Calu3 (cell line): ENCODE measurements at regions not wholly inside any gene's neighbourhood (a gene's known extent, or its start where the extent isn't known, plus 50 kb on each side); places are given as distances from the start of the nearest gene placed in this dataset.

Experiments used
- BruUV-seq: library from RNA; stranded (reverse); fragments of 400-500 nt; replicated peaks from 2 replicates; lab custom pipeline; 2021; lab: Mats Ljungman, UMichigan
- CTCF ChIA-PET: fragments of 300-600 bp; sonication (Branson Sonifier 250); formaldehyde crosslinking; loops from one replicate; lab custom pipeline; 2022; ENCODE audit warnings: antibody characterized with exemption; lab: Charles Lee
- DNase-seq: peaks from one replicate; pipeline ENCODE4 v3.0.0; 2022
- H3K27ac Mint-ChIP-seq: one replicate; pipeline ENCODE4 v1.8.0; 2022; ENCODE audit warnings: mixed read lengths; ENCODE audit not compliant: unreplicated experiment
- H3K27me3 Mint-ChIP-seq: one replicate; pipeline ENCODE4 v1.8.0; 2022; ENCODE audit warnings: mixed read lengths; ENCODE audit not compliant: unreplicated experiment
- H3K36me3 Mint-ChIP-seq: one replicate; pipeline ENCODE4 v1.8.0; 2022; ENCODE audit warnings: mild to moderate bottlenecking, moderate library complexity, mixed read lengths; ENCODE audit not compliant: insufficient read depth, unreplicated experiment
- H3K4me1 Mint-ChIP-seq: one replicate; pipeline ENCODE4 v1.8.0; 2022; ENCODE audit warnings: mild to moderate bottlenecking, low read depth, mixed read lengths; ENCODE audit not compliant: unreplicated experiment
- H3K4me3 Mint-ChIP-seq: one replicate; pipeline ENCODE4 v1.8.0; 2022; ENCODE audit warnings: mild to moderate bottlenecking, low read depth, moderate library complexity, mixed read lengths; ENCODE audit not compliant: unreplicated experiment
- H3K9me3 Mint-ChIP-seq: one replicate; pipeline ENCODE4 v1.8.0; 2022; ENCODE audit warnings: low read depth, mixed read lengths; ENCODE audit not compliant: unreplicated experiment
- CTCF ChIP-seq: fragments of 200-600 bp; IDR thresholded peaks from one replicate; pipeline ENCODE4 v1.8.0; 2022; ENCODE audit warnings: antibody characterized with exemption; ENCODE audit not compliant: unreplicated experiment
- intact Hi-C: fragments of 100-400 bp; cut with micrococcal nuclease; formaldehyde crosslinking; loops from one replicate; pipeline ENCODE4 v1.10.0; 2022; ENCODE audit not compliant: unreplicated experiment

- Mint-ChIP-seq H3K4me1 (no peaks in the 10 kb centered on the region), H3K27ac (no peak overlapping the region), H3K4me3 (no peak overlapping the region), H3K9me3 (no peaks in the 10 kb centered on the region), H3K27me3 (no peaks in the 10 kb centered on the region), H3K36me3 (no peaks in the 10 kb centered on the region)
- DNase-seq: no peak
- no TSS peak for BruUV-seq
- CTCF ChIA-PET: no interaction called here
- intact Hi-C loops: no loop called here
- no peak for TF ChIP-seq CTCF
Measured at GRCh38 chr6:74863968-74864367, 341.9 kb downstream of the COL12A1 start.

GRCh38 chr6:74860456-74860855 is 345.4 kb downstream of the COL12A1 start:
- H3K4me1 Mint-ChIP-seq: no peaks in the 10 kb centered on the region
- BruUV-seq: no TSS peak
- CTCF ChIA-PET: no interaction called here
- H3K36me3 Mint-ChIP-seq: no peaks in the 10 kb centered on the region
- TF ChIP-seq CTCF: no peak
- no peaks in the 10 kb centered on the region for H3K9me3 Mint-ChIP-seq
- no peaks in the 10 kb centered on the region for H3K27me3 Mint-ChIP-seq
- no peak for DNase-seq
- no peak overlapping the region for H3K27ac Mint-ChIP-seq
- intact Hi-C loops: no loop called here
- no peak overlapping the region for H3K4me3 Mint-ChIP-seq

- TF ChIP-seq CTCF: no peak
- BruUV-seq: no TSS peak
- Mint-ChIP-seq H3K9me3 (no peaks in the 10 kb centered on the region), H3K4me1 (no peaks in the 10 kb centered on the region), H3K36me3 (no peaks in the 10 kb centered on the region), H3K27me3 (no peaks in the 10 kb centered on the region), H3K27ac (no peak overlapping the region), H3K4me3 (no peak overlapping the region)
- CTCF ChIA-PET: no interaction called here
- intact Hi-C loops: no loop called here
- peak; percentile 9 for DNase-seq
Measured at GRCh38 chr6:74857157-74857556, 348.7 kb downstream of the COL12A1 start.

- intact Hi-C loops: no loop called here
- Mint-ChIP-seq H3K9me3 (peaks cover 3% of the 10 kb centered on the region), H3K4me3 (no peak overlapping the region), H3K27me3 (no peaks in the 10 kb centered on the region), H3K36me3 (no peaks in the 10 kb centered on the region), H3K4me1 (no peaks in the 10 kb centered on the region), H3K27ac (no peak overlapping the region)
- DNase-seq: no peak
- TF ChIP-seq CTCF: no peak
- CTCF ChIA-PET: no interaction called here
- no TSS peak for BruUV-seq
Measured at GRCh38 chr6:74853991-74854390, 351.9 kb downstream of the COL12A1 start.

GRCh38 chr6:74851596-74851995 is 354.3 kb downstream of the COL12A1 start:
- CTCF ChIA-PET: no interaction called here
- H3K27me3 Mint-ChIP-seq: no peaks in the 10 kb centered on the region
- BruUV-seq: no TSS peak
- peaks cover 3% of the 10 kb centered on the region for H3K9me3 Mint-ChIP-seq
- H3K36me3 Mint-ChIP-seq: no peaks in the 10 kb centered on the region
- no peak for DNase-seq
- no peak for TF ChIP-seq CTCF
- H3K4me1 Mint-ChIP-seq: no peaks in the 10 kb centered on the region
- no peak overlapping the region for H3K4me3 Mint-ChIP-seq
- H3K27ac Mint-ChIP-seq: no peak overlapping the region
- intact Hi-C loops: no loop called here
